GM23338 (cell line): ENCODE measurements at regions not wholly inside any gene's neighbourhood (a gene's known extent, or its start where the extent isn't known, plus 50 kb on each side); places are given as distances from the start of the nearest gene placed in this dataset.

Experiments
- ATAC-seq: fragments of 200-7000 bp; cut with Tn5 transposase; 3 replicates; pipeline ENCODE4 v1.9.1; 2020
- DNase-seq: peaks from one replicate; pipeline ENCODE4 v3.0.0-alpha.2; 2015; ENCODE audit warnings: low spot score
- H2AFZ ChIP-seq: fragments of 200-600 bp; sonication (generic); 2 replicates; pipeline ENCODE4 v1.8.0; 2016; ENCODE audit warnings: antibody characterized with exemption, mild to moderate bottlenecking, moderate library complexity
- H3F3A ChIP-seq: fragments of 200-600 bp; sonication (generic); replicated peaks from 2 replicates; pipeline ENCODE4 v1.8.0; 2017; ENCODE audit warnings: antibody characterized with exemption, mixed run types, low read depth
- H3K27ac ChIP-seq: fragments of 200-600 bp; sonication (generic); 2 replicates; pipeline ENCODE4 v1.6.1; 2016; ENCODE audit warnings: low read depth
- H3K27me3 ChIP-seq: fragments of 200-600 bp; sonication (generic); 2 replicates; pipeline ENCODE4 v1.8.0; 2016; ENCODE audit warnings: mild to moderate bottlenecking, mixed run types, moderate library complexity; ENCODE audit not compliant: insufficient read depth
- H3K36me3 ChIP-seq: fragments of 200-600 bp; sonication (generic); 2 replicates; pipeline ENCODE4 v1.8.0; 2016; ENCODE audit warnings: mild to moderate bottlenecking; ENCODE audit not compliant: insufficient read depth
- H3K4me1 ChIP-seq: fragments of 200-600 bp; sonication (generic); 2 replicates; pipeline ENCODE4 v1.8.0; 2016; ENCODE audit warnings: mild to moderate bottlenecking, moderate library complexity; ENCODE audit not compliant: insufficient read depth
- H3K4me2 ChIP-seq: fragments of 200-600 bp; sonication (generic); 2 replicates; pipeline ENCODE4 v1.7.1; 2017; ENCODE audit warnings: mixed run types
- H3K4me3 ChIP-seq: fragments of 200-600 bp; sonication (generic); 2 replicates; pipeline ENCODE4 v1.6.1; 2016; ENCODE audit warnings: mixed run types
- H3K79me2 ChIP-seq: fragments of 200-600 bp; sonication (generic); replicated peaks from 2 replicates; pipeline ENCODE4 v1.8.0; 2017; ENCODE audit warnings: mild to moderate bottlenecking; ENCODE audit not compliant: insufficient read depth
- H3K9me2 ChIP-seq: fragments of 200-600 bp; sonication (generic); 2 replicates; pipeline ENCODE4 v1.8.0; 2017; ENCODE audit not compliant: insufficient read depth
- H4K20me1 ChIP-seq: fragments of 200-600 bp; sonication (generic); replicated peaks from 2 replicates; pipeline ENCODE4 v1.8.0; 2017; ENCODE audit warnings: mild to moderate bottlenecking; ENCODE audit not compliant: insufficient read depth
- H3K27ac Mint-ChIP-seq: 2 replicates; pipeline ENCODE4 v1.8.0; 2020; ENCODE audit warnings: inconsistent platforms, mild to moderate bottlenecking, moderate library complexity, mixed read lengths
- H3K27me3 Mint-ChIP-seq: 3 replicates; pipeline ENCODE4 v1.8.0; 2022; ENCODE audit warnings: low read depth, mild to moderate bottlenecking, moderate library complexity, mixed read lengths, inconsistent platforms; ENCODE audit not compliant: insufficient read depth, poor library complexity
- H3K36me3 Mint-ChIP-seq: 3 replicates; pipeline ENCODE4 v1.8.0; 2021; ENCODE audit warnings: low read depth, mild to moderate bottlenecking, inconsistent platforms, moderate library complexity, mixed read lengths
- H3K4me1 Mint-ChIP-seq: 3 replicates; pipeline ENCODE4 v1.8.0; 2020; ENCODE audit warnings: mild to moderate bottlenecking, inconsistent platforms, mixed read lengths
- H3K4me3 Mint-ChIP-seq: 3 replicates; pipeline ENCODE4 v1.8.0; 2021; ENCODE audit warnings: moderate library complexity, mild to moderate bottlenecking, inconsistent platforms, mixed read lengths
- H3K9me3 Mint-ChIP-seq: 3 replicates; pipeline ENCODE4 v1.8.0; 2020; ENCODE audit warnings: moderate library complexity, mild to moderate bottlenecking, inconsistent platforms, mixed read lengths
- CREB1 ChIP-seq: fragments of 250-450 bp; sonication (Bioruptor Pico); IDR thresholded peaks from 2 replicates; pipeline ENCODE4 v1.5.0; 2020; ENCODE audit warnings: low read depth, mild to moderate bottlenecking, moderate library complexity
- ETS1 ChIP-seq: IDR thresholded peaks from 2 replicates; pipeline ENCODE4 v1.6.1; 2016; ENCODE audit warnings: antibody characterized with exemption
- EZH2 ChIP-seq: fragments of 200-600 bp; sonication (generic); IDR thresholded peaks from one replicate; pipeline ENCODE4 v1.8.0; 2017; ENCODE audit warnings: antibody characterized with exemption, mild to moderate bottlenecking, low read depth; ENCODE audit not compliant: unreplicated experiment
- EZH2phosphoT487 ChIP-seq: fragments of 200-600 bp; sonication (generic); IDR thresholded peaks from one replicate; pipeline ENCODE4 v1.8.1; 2018; ENCODE audit warnings: antibody characterized with exemption; ENCODE audit not compliant: unreplicated experiment
- NANOG ChIP-seq: IDR thresholded peaks from 2 replicates; pipeline ENCODE4 v1.6.1; 2016; ENCODE audit warnings: antibody characterized with exemption, borderline replicate concordance
- POLR2AphosphoS5 ChIP-seq: IDR thresholded peaks from 2 replicates; pipeline ENCODE4 v1.6.1; 2016; ENCODE audit warnings: antibody characterized with exemption, low read depth
- ZNF114 ChIP-seq: fragments of 250-450 bp; sonication (Bioruptor Pico); IDR thresholded peaks from 2 replicates; pipeline ENCODE4 v1.5.0; 2020; ENCODE audit warnings: mild to moderate bottlenecking, moderate library complexity
- ZNF462 ChIP-seq: fragments of 250-450 bp; sonication (Bioruptor Pico); IDR thresholded peaks from 2 replicates; pipeline ENCODE4 v1.5.0; 2020; ENCODE audit warnings: mild to moderate bottlenecking, moderate library complexity
- TF ChIP-seq, protein P1 (sequence below): IDR thresholded peaks from one replicate; pipeline ENCODE4 v1.6.1; 2018; ENCODE audit warnings: antibody characterized with exemption; ENCODE audit not compliant: unreplicated experiment

DNA sequence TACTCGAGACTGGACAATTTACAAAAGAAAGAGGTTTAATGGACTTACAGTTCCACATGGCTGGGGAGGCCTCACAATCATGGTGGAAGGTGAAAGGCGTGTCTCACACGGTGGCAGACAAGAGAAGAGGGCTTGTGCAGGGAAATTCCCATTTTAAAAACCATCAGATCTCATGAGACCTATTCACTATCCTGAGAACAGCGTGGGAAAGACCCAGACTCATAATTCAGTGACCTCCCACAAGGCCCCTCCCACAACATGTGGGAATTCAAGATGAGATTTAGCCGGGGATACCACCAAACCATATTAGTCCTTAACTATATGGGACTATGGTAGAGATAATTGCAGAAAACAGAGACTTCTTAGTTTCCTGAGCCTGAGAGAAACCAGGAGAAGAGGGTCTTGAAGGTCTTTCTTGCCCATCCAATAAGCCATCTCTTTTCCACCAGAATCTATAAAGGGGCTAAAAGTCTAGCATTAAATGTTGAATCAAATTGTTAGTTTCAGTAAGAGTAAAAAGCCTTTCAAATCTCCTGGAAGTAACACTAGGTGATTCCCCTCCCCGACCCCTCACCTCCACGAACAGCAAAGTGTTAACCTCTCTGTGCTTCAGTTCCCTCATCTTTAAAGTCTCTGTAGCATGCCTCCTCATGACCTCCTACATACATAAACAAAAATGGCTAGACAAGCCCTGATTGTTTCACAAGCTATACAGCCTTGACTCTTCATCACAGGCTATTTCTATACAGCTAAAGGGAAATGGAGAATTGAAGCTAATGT is 259.1 kb downstream of the TMEM167A start (continued):
- TF ChIP-seq ZNF462, result no peak
- TF ChIP-seq ETS1, result no peak
- TF ChIP-seq POLR2AphosphoS5, result no peak
- TF ChIP-seq NANOG, result no peak

DNA sequence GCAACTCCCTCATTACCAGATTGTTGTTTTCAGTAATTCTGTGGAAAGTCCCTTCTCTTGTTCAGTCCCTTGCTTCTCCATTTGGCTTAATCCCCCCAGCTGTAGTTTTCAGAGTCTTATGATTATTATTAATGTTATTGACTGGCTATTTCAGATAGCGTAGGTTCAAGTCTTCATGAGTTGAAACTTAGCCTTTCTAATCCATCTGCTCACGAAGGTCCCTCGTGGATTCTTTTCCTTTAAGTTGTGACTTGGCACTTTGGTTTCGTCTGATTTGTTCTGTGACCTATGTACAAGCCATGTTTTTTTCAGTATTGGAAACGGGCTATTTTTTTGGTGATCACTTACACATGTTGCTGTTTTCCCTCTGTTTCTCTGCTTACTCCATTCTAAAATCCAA is 260.3 kb downstream of the TMEM167A start:
- Histone ChIP-seq H3K4me1 (peaks cover 31% of the 10 kb centered on the region), H3F3A (no peaks in the 10 kb centered on the region), H4K20me1 (no peaks in the 10 kb centered on the region), H2AFZ (no peak overlapping the region; the same call in 1 of the 2 replicates), H3K36me3 (no peaks in the 10 kb centered on the region), H3K9me2 (peaks cover 14% of the 10 kb centered on the region), H3K4me3 (no peak overlapping the region), H3K79me2 (no peaks in the 10 kb centered on the region), H3K27me3 (no peaks in the 10 kb centered on the region), H3K4me2 (no peak overlapping the region), H3K27ac (no peak overlapping the region)
- Mint-ChIP-seq H3K4me1 (peaks cover 35% of the 10 kb centered on the region), H3K4me3 (no peak overlapping the region), H3K27ac (no peak overlapping the region), H3K36me3 (no peaks in the 10 kb centered on the region), H3K9me3 (no peaks in the 10 kb centered on the region), H3K27me3 (no peaks in the 10 kb centered on the region)
- ATAC-seq, result no peak
- no peak for DNase-seq
- TF ChIP-seq EZH2 (no peak), ZNF114 (CRISPR knock-in tag) (no peak), EZH2phosphoT487 (no peak), CREB1 (CRISPR knock-in tag) (no peak), POLR2AphosphoS5 (no peak), NANOG (no peak)
- TF ChIP-seq, protein P1, sequence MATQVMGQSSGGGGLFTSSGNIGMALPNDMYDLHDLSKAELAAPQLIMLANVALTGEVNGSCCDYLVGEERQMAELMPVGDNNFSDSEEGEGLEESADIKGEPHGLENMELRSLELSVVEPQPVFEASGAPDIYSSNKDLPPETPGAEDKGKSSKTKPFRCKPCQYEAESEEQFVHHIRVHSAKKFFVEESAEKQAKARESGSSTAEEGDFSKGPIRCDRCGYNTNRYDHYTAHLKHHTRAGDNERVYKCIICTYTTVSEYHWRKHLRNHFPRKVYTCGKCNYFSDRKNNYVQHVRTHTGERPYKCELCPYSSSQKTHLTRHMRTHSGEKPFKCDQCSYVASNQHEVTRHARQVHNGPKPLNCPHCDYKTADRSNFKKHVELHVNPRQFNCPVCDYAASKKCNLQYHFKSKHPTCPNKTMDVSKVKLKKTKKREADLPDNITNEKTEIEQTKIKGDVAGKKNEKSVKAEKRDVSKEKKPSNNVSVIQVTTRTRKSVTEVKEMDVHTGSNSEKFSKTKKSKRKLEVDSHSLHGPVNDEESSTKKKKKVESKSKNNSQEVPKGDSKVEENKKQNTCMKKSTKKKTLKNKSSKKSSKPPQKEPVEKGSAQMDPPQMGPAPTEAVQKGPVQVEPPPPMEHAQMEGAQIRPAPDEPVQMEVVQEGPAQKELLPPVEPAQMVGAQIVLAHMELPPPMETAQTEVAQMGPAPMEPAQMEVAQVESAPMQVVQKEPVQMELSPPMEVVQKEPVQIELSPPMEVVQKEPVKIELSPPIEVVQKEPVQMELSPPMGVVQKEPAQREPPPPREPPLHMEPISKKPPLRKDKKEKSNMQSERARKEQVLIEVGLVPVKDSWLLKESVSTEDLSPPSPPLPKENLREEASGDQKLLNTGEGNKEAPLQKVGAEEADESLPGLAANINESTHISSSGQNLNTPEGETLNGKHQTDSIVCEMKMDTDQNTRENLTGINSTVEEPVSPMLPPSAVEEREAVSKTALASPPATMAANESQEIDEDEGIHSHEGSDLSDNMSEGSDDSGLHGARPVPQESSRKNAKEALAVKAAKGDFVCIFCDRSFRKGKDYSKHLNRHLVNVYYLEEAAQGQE, result no peak
